ENCODE measurements at regions not wholly inside any gene's neighbourhood (a gene's known extent, or its start where the extent isn't known, plus 50 kb on each side); places are given as distances from the start of the nearest gene placed in this dataset.

GRCh38 chr18:10230072-10230471 lies 224.4 kb upstream of the APCDD1 start:
- TF ChIP-seq CTCF (IDR thresholded peaks at IDR 0.05) (no peak), POLR2AphosphoS5 (IDR thresholded peaks at IDR 0.05) (no peak), POLR2A (IDR thresholded peaks at IDR 0.05) (no peak)

Measured in prostate gland (tissue), 2 donors.